HG03039 (cell line): ENCODE measurements at regions not wholly inside any gene's neighbourhood (a gene's known extent, or its start where the extent isn't known, plus 50 kb on each side); places are given as distances from the start of the nearest gene placed in this dataset.

Experiments used
- ATAC-seq: cut with Tn5 transposase; IDR thresholded peaks from one replicate; pipeline ENCODE4 v1.9.1; 2021; ENCODE audit warnings: mild to moderate bottlenecking, moderate library complexity; ENCODE audit not compliant: unreplicated experiment

GRCh38 chr21:36554411-36555157 is 74.7 kb upstream of the CLDN14 start:
- no peak for ATAC-seq

DNA sequence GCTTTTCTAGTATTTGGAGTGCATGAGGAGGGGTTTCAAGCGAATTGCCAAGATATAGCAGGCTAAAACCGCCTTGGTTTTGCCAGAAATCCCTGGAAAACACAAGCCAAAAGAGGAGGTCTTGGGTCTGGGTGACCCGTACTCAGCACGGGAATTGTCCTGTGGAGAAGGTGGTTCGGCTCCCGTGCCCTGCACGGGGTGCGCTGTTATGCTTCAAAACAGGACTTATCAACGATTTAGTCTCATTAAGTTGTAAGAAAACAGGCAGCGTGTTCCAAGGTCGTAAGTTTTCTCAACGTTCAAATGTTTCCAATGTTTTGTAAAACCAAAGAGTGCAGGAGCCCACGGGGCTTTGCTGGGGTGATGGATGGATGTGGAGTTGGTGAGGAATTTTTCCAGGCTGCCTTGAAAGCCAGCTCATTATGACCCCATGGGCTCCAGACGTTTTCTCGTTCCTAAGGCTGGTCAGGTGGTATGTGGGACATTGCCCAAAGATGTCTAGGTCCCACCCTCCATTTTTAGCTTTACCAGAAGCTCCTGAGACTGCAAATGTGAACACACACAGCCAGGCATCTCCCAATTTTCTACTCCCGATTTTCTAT is 75.4 kb upstream of the CLDN14 start:
- ATAC-seq: no peak

DNA sequence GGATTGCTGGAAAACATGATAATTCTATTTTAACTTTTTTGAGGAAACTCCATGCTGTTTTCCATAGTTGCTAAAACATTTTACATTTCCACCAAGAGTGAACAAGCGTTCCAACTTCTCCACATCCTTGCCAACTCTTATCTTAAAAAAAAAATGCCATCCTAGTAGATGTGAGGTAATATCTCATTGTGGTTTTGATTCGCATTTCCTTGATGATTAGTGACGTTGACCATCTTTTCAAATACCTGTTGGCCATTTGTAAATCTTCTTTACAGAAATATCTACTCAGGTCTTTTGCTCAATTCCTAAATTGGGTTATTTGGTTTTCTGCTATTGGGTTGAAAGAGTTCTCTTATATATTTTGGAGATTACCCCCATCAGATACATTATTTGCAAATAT is 77.4 kb upstream of the CLDN14 start:
- no peak for ATAC-seq

- no peak for ATAC-seq
Observed at GRCh38 chr21:36560933-36561575, 81.1 kb upstream of the CLDN14 start.

DNA sequence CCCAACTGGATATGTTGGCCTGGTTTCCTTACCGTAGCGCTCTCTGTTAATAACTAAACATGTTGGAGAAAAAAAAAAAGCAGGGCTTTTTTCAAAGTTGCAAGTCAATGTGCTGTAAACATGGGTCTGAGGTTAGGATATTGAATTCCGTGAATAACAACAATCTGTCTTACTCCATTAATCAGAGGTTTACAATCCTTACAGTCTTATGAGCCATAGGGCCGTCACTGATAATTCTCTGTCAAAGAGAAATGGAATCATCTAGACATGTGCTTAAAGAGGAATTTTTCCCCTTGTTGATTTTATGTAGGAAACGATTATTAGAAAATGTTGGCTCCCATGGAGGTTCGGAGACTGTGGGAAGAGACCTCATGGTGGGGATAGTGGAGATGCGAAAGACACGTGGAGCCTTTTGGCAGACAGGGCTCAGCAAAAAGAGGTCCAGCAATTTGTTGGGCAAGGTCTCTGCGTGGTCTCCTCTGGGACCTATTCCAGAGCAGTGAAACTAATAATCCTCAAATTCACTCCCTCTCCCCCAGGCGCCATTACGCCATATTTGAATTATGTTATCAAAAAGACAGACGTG is 83.5 kb upstream of the CLDN14 start:
- no peak for ATAC-seq

DNA sequence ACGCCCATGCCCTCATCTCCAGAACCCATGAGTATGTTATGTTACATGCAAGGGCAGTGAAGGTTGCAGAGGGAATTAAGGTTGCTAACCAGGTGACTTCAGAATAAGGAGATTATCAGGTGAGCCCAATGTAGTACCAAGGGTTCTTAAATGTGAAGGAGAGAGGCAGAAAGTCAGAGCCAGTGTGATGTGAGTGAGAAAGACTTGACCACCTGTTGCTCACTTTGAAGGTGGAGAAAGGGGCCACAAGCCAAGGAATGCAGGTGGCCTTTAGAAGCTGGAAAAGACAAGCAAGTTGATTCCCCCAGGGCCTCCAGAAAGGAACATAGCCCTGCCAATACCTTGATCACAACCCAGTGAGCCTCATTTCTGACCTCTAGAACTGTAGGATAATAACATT is 84.7 kb upstream of the CLDN14 start:
- no peak for ATAC-seq

DNA sequence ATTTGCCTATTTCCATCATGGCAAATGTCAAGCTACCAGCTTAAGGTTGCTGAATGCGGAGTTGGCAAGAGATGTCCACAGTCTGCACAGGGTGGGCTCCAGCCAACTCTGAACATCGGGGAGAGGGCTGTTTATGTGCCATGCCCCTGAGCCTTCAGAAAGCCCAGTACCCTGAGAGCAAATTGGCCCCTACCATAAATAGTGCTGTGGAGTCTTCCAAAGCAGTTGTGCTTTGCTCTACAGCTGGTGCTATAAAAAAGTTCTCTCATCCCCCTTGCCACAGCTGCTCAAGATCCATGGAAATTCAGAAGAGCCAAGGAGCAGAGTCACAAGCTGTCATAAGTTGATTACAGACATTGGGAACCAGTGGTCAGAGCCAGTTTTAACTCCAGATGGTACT is 85.6 kb upstream of the CLDN14 start:
- no peak for ATAC-seq

- no peak for ATAC-seq
Observed at GRCh38 chr21:36566644-36567043, 86.7 kb upstream of the CLDN14 start.

GRCh38 chr21:36567216-36567885 is 87.4 kb upstream of the CLDN14 start:
- no peak for ATAC-seq

DNA sequence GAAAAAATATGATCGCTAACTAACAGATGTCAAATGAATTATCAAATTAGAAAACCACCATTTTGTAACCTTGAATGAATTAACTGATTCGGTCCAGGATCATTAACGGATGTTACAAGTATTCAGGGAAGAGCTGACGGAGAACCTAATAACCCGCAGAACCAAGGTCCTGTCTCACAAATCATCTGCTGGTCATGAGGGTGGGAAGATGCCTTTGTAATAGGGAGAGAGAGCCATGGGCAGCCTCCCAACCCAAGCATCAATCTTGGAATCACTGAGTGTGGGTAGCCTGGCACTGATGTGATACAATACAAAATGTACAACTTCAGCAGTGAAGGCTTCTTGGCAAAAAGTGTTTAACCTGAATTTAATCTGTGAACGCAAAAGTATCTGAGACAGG is 89.6 kb upstream of the CLDN14 start:
- ATAC-seq: no peak

DNA sequence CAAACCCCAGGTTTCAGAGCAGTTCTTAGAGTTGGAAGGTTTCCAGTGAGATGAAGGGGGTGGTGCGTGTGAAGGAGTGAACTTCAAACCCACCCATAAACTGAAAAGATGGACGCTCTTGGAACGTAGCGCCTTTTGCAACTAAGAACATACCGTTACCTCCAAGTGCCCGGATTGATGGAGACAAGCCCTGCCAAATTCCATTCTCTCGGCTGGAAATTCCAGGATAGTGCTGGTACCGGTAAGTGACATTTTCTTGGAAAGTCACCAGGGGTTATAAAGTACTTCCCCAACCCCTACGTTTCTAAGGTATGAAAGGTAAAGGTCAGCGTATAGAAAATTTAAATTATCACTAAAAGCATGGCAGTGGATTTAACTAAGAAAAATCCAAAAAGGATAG is 91.6 kb upstream of the CLDN14 start:
- ATAC-seq: no peak

- no peak for ATAC-seq
Observed at GRCh38 chr21:36572039-36572438, 92.1 kb upstream of the CLDN14 start.

DNA sequence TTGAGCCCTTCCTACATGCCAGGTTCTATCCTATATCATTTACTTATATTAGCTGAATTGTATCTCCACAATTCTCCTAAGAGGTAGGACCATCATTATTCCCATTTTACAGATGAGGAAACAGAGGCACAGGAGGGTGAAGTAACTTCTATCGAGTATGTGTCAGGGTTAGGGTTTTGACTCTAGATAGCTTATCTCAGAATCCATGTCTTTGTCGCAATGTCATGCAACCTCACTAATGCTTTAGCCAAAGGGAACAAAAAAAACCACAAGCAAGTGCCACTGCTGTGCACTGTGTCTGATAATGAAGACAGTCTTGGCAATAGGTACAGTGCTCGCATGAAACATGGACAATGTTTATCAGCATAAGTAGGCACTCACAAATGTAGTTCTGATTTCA is 95.4 kb upstream of the CLDN14 start:
- no peak for ATAC-seq

- no peak for ATAC-seq
Observed at GRCh38 chr21:36576441-36576840, 96.5 kb upstream of the CLDN14 start.

DNA sequence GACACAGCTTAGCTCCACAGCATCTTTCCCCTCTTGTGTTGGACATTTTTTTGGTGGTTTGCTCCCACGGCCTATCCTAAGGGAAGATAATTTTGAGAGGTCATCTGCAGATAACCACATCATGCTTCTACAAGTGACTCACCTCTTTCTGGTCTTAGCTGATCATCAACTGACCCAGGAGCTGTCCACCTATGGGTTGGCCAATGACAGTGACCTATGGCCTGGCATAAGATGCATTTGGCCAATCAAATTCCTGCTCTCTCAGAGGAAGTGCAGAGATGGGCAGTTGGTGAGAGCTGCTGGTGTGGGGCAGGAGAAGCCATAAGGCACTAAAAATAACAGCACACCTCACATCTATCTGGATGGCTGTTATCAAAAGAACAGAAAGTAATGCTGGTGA is 100.0 kb upstream of the CLDN14 start:
- ATAC-seq: no peak

GRCh38 chr21:36582271-36582670 is 102.3 kb upstream of the CLDN14 start:
- no peak for ATAC-seq

DNA sequence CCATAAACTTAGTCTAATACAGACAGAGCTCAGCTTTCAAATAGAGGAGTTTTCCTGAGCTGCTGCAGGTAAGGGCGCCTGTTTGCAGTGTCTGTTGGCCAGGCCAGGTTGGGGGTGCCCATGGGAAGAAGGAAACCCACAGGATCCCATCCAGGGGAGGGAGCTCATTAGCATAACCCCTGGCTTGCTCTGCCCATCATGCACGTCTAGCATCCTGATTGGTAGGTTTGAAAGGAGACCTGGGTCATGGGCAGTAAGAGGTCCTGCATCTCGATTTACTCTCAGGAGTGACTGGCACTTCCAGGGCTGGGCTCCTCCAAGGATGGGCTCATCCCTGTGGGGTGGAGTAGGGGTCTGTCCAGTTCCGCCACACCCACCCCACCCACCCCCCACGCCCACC is 103.7 kb upstream of the CLDN14 start:
- no peak for ATAC-seq

GRCh38 chr21:36584980-36585940 is 105.3 kb upstream of the CLDN14 start:
- no peak for ATAC-seq

DNA sequence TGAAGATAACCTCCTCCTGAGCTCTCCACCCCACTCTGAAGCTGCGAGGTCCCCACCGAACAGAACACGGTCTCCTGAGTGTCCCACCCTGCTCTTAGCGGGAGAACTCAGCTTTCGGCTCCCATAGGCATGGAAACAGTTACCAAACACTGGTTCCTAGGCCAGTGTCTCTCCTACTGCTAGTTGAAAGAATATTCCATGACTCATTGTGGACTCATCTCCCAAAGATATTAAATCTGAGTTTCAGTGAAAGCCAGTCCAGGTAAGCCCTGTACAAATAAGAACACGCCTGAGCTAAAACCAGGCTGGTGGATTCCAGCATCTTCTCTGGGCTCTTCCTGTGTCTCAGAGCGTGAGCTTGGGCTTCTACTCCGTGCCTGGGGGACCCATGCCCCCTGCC is 107.5 kb upstream of the CLDN14 start:
- ATAC-seq: no peak

DNA sequence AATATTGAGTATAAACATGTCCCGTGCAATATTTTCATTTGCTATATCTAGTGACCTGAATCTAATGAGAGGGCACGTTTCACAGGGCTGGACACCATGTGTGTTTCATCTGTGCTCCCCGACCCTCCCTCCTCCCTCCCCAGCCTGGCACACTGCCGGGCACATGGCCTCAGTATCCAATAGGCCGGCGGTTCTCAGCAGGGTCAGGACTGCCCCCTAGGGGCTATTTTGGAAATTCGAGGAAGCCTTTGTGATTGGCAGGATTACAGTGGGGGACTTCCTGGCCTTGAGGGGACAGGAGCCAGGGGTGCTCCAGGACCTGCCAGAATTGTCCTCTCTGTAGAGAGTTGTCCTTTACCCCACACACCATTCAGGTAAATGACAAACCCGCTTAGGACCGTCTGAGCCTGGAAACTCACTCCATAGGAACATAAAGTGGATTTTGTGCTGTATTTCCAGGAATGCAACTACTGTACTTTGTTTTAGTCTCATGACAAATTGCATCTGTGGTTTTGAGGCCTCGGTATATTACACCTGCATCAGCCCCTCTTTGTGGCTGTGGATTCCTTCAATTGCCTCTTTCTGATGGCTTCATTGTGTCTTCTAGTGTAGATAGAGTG is 109.5 kb upstream of the SIM2 start:
- ATAC-seq: no peak
